ENCODE measurements at regions not wholly inside any gene's neighbourhood (a gene's known extent, or its start where the extent isn't known, plus 50 kb on each side); places are given as distances from the start of the nearest gene placed in this dataset.

DNA sequence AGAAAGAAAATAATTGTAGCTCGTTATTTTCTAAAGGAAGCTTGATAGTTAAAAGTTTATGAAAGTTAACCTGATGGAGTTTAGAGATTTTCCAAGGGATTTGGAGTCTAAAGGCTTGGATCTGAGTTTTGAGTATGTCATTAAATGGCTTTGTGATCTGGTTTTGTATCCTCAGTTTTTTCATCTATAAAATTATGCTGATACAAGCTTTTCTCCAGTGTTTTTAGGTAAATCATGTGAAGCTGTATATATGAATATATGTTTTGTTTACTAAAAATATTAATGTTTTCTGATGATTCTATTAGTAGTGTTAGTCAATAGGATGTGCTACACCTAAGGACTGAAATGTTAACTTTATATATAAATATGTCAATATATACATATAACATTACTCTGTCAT lies 727.8 kb downstream of the CDH11 start:
- TF ChIP-seq, protein P1, sequence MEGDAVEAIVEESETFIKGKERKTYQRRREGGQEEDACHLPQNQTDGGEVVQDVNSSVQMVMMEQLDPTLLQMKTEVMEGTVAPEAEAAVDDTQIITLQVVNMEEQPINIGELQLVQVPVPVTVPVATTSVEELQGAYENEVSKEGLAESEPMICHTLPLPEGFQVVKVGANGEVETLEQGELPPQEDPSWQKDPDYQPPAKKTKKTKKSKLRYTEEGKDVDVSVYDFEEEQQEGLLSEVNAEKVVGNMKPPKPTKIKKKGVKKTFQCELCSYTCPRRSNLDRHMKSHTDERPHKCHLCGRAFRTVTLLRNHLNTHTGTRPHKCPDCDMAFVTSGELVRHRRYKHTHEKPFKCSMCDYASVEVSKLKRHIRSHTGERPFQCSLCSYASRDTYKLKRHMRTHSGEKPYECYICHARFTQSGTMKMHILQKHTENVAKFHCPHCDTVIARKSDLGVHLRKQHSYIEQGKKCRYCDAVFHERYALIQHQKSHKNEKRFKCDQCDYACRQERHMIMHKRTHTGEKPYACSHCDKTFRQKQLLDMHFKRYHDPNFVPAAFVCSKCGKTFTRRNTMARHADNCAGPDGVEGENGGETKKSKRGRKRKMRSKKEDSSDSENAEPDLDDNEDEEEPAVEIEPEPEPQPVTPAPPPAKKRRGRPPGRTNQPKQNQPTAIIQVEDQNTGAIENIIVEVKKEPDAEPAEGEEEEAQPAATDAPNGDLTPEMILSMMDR (IDR thresholded peaks at IDR 0.05; ENCODE audit: low read depth, low read length) = no peak
- TF ChIP-seq POLR2A (IDR thresholded peaks at IDR 0.05; ENCODE audit: extremely low read depth, insufficient read length) = no peak
